Esophagus squamous epithelium (tissue), 5 donors: ENCODE measurements at regions not wholly inside any gene's neighbourhood (a gene's known extent, or its start where the extent isn't known, plus 50 kb on each side); places are given as distances from the start of the nearest gene placed in this dataset.

Source experiments
- DNase-seq: peaks from one replicate; lab custom pipeline; 2025; lab: John Stamatoyannopoulos, UW
- H3K27ac ChIP-seq, 4 donors: fragments of 200-600 bp; sonication (generic); one replicate each; pipeline ENCODE4 v1.5.1; 2016 to 2019; ENCODE audit warnings: mild to moderate bottlenecking in 1 of 4
- H3K27me3 ChIP-seq, 4 donors: fragments of 200-600 bp; sonication (generic); 1 replicate in 3 of 4; 2 replicates in 1 of 4; pipeline versions ENCODE4 v1.5.1 to v1.6.0; 2017 to 2021; ENCODE audit warnings: antibody characterized with exemption in 1 of 4
- H3K36me3 ChIP-seq, 3 donors: fragments of 200-600 bp; sonication (generic); one replicate each; pipeline ENCODE4 v1.5.1; 2016 to 2019
- H3K4me1 ChIP-seq, 3 donors: fragments of 200-600 bp; sonication (generic); one replicate each; pipeline ENCODE4 v1.5.1; 2017 to 2019
- H3K4me3 ChIP-seq, 4 donors: fragments of 200-600 bp; sonication (generic); 1 replicate in 3 of 4; 2 replicates in 1 of 4; pipeline ENCODE4 v1.5.1; 2016 to 2019; ENCODE audit warnings: mild to moderate bottlenecking in 2 of 4, moderate library complexity in 1 of 4
- H3K9me3 ChIP-seq, 3 donors: fragments of 200-600 bp; sonication (generic); one replicate each; pipeline ENCODE4 v1.5.1; 2016 to 2019
- CTCF ChIP-seq, 6 experiments: fragments of 450-650 bp in 4 of 6; fragments of 200-600 bp in 2 of 6; sonication (generic) in 2 of 6; IDR thresholded peaks; one replicate each; pipeline ENCODE4 v1.5.1; 2016 to 2019; ENCODE audit warnings: antibody characterized with exemption in 6 of 6, mild to moderate bottlenecking in 4 of 6, moderate library complexity in 4 of 6
- POLR2A ChIP-seq, 4 donors: fragments of 450-650 bp; IDR thresholded peaks; one replicate each; pipeline ENCODE4 v1.6.1; 2017; ENCODE audit warnings: antibody characterized with exemption in 4 of 4, mild to moderate bottlenecking in 4 of 4, moderate library complexity in 3 of 4
- WGBS, 2 donors: methylation state at CpG; one replicate each; pipeline ENCODE4 v1.1.5; 2018; 5-methylcytosine and 5-hydroxymethylcytosine counted together
- intact Hi-C: fragments of 100-400 bp; cut with DNase I; formaldehyde crosslinking; loops from one replicate; pipeline ENCODE4 v1.15.0; 2022
- donor health status: DM: yes; HTN: yes; CAD: no.

GRCh38 chr2:64223055-64223454, 78.8 kb upstream of the PELI1 start:
- no peaks in the 10 kb centered on the region for H3K27me3 ChIP-seq
- whole genome bisulfite sequencing, 2 donors = 71% methylated on average over 3 of the region's 3 CpGs
- no peak overlapping the region for H3K4me3 ChIP-seq
- no peaks in the 10 kb centered on the region for H3K9me3 ChIP-seq
- intact Hi-C loops = no loop called here
- H3K36me3 ChIP-seq = no peaks in the 10 kb centered on the region
- no peak for DNase-seq
- TF ChIP-seq CTCF (IDR thresholded peaks at IDR 0.05) (no peak), POLR2A (IDR thresholded peaks at IDR 0.05) (no peak)
- peaks cover 14 to 50% (median 19%) of the 10 kb centered on the region in 3 donors for H3K4me1 ChIP-seq
- H3K27ac ChIP-seq = peak overlapping the region in 3 of 4 donors; percentile 12 to 48 (median 21)

- 91 to 93% methylated on average over 1 of the region's 1 CpG for WGBS, 2 donors
- intact Hi-C loops = no loop called here
- no peak overlapping the region for H3K27ac ChIP-seq
- DNase-seq = no peak
- H3K36me3 ChIP-seq = no peaks in the 10 kb centered on the region
- no peaks in the 10 kb centered on the region for H3K27me3 ChIP-seq
- H3K4me1 ChIP-seq = peaks cover 21 to 64% (median 24%) of the 10 kb centered on the region in 3 donors
- no peak overlapping the region for H3K4me3 ChIP-seq
- H3K9me3 ChIP-seq = no peaks in the 10 kb centered on the region
- TF ChIP-seq CTCF (IDR thresholded peaks at IDR 0.05) (no peak), POLR2A (IDR thresholded peaks at IDR 0.05) (no peak)
Observed at GRCh38 chr2:64225491-64225890, 81.3 kb upstream of the PELI1 start.

- peaks cover 21 to 64% (median 24%) of the 10 kb centered on the region in 3 donors for H3K4me1 ChIP-seq
- WGBS, 2 donors = 89 to 94% methylated on average over 5 of the region's 5 CpGs
- TF ChIP-seq POLR2A (IDR thresholded peaks at IDR 0.05) (no peak), CTCF (IDR thresholded peaks at IDR 0.05) (no peak)
Observed at GRCh38 chr2:64226611-64227010, 82.4 kb upstream of the PELI1 start.

GRCh38 chr2:64227603-64228125, 83.4 kb upstream of the PELI1 start:
- intact Hi-C loops = no loop called here
- no peak for TF ChIP-seq CTCF (IDR thresholded peaks at IDR 0.05)
- no peak for TF ChIP-seq POLR2A (IDR thresholded peaks at IDR 0.05)
- Histone ChIP-seq H3K4me1 (peaks cover 18 to 54% (median 20%) of the 10 kb centered on the region in 3 donors), H3K36me3 (no peaks in the 10 kb centered on the region), H3K9me3 (no peaks in the 10 kb centered on the region), H3K4me3 (peak overlapping the region; percentile 17 to 70 (median 46)), H3K27ac (peak overlapping the region; percentile 67 to 87 (median 80)), H3K27me3 (no peaks in the 10 kb centered on the region)
- DNase-seq = no peak
- WGBS, 2 donors = 25 to 26% methylated on average over 7 of the region's 7 CpGs

More at GRCh38 chr2:64226611-64227010, 82.4 kb upstream of the PELI1 start:
- H3K36me3 ChIP-seq = no peaks in the 10 kb centered on the region
- no peaks in the 10 kb centered on the region for H3K9me3 ChIP-seq
- H3K27me3 ChIP-seq = no peaks in the 10 kb centered on the region
- intact Hi-C loops = no loop called here
- DNase-seq = no peak
- H3K4me3 ChIP-seq = no peak overlapping the region
- no peak overlapping the region for H3K27ac ChIP-seq

- 0 to 2% methylated on average over 6 to 14 of the region's 26 CpGs for WGBS, 2 donors
- Histone ChIP-seq H3K27ac (peak overlapping the region; percentile 67 to 87 (median 80)), H3K4me1 (peaks cover 13 to 51% (median 15%) of the 10 kb centered on the region in 3 donors), H3K27me3 (no peaks in the 10 kb centered on the region), H3K4me3 (peak overlapping the region; percentile 17 to 70 (median 46)), H3K36me3 (no peaks in the 10 kb centered on the region), H3K9me3 (no peaks in the 10 kb centered on the region)
- TF ChIP-seq POLR2A (IDR thresholded peaks at IDR 0.05) (peak in 2 of 4 donors; percentile 29 to 72), CTCF (IDR thresholded peaks at IDR 0.05) (peak in 1 of 6 experiments; percentile 17)
- intact Hi-C loops = no loop called here
- DNase-seq = no peak
Observed at GRCh38 chr2:64228126-64228678, 84.0 kb upstream of the PELI1 start.
